GM19468 (cell line): ENCODE measurements at regions not wholly inside any gene's neighbourhood (a gene's known extent, or its start where the extent isn't known, plus 50 kb on each side); places are given as distances from the start of the nearest gene placed in this dataset.

Experiments
- ATAC-seq: cut with Tn5 transposase; IDR thresholded peaks from one replicate; pipeline ENCODE4 v1.9.1; 2021; ENCODE audit warnings: mild to moderate bottlenecking, moderate library complexity, moderate number of reproducible peaks; ENCODE audit not compliant: unreplicated experiment; ENCODE audit errors: extremely low read depth

DNA sequence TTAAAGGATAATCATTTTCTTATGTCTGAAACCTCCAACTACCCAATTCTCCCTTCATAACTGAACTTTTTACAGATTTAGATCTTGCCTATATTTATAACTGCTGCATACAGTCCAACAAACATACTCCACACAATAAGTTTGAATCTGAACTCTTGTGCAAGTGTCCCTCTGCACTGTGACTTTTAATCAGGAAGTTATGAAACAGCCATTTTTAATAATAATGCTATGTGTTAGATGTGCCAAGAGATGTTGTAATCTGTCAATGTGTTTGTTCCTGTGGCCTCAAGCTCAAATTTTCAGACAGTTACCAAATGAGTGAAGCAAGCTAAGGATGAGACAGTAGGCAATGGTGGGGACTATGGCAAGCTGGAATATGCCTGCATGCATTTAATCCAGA is 57.6 kb upstream of the MTAP start:
- ATAC-seq, result no peak

DNA sequence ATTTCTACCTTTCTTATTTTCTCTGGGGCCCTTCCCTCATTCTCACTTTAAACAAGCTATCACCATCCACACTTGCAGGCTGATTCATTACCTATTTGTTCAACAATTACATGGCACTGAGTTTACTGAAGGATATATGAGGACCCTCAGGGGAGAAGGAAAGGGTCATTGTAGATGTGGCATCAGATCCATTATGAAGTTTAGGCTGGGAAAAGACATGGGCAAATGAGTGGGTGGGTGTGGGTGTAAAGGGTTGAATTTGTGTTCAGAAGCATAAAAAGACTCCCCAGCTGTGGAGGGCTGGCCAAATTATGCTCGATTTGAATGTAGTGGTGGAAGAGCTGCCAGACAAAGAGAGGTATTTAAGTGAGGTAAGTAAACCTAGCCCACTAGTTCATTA is 55.9 kb upstream of the MTAP start:
- ATAC-seq, result no peak

DNA sequence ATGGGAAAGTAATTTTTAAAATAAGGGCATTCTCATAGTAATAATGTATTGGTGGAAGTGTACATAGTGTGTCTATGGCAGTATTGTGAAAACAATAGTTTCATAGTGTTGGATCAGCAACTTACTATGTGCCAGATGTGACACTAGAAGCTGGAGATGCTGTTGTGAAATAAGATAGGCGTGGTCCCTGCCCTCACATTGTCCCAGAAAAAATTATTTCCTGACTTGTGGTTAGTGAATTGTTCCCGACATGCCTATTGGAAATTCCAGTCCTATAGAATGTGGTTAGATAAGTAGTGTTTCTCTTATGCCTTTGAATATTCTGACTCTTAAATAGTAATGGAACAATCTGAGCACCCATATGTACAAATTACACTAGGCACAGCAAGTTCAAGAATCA is 55.3 kb upstream of the MTAP start:
- ATAC-seq, result no peak

DNA sequence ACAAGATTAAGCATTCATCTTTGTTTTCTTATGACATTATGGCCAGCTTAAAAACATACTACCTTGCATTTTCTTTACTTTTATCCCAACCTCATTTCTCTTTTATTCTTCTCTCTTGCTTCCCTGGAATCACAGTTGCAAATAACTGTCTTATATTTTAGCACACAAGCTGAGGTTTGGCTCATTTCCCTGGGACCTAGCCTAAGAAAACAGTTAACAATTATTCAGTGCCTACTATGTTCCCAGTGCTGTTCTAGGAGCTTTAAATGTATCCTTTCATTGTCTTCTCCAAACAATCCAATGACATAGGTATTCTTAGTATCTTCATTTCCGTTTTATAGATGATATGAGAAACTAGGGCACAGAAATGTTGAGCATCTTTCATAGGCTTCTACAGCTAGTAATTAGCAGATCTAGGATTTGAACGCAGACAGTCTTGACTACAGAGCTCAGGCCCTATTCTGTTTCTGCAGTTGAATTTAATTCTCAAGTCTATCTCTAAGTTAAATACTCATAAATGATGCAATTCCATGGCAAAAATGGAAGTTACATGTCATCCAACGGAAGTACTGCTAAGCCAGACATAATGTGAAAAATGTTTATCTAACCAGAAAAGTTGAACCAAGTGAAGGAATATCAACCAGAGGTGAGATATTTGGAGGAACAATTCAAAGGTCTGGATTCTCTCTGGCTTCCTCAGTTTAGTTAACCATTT is 52.3 kb upstream of the MTAP start:
- ATAC-seq, result no peak

DNA sequence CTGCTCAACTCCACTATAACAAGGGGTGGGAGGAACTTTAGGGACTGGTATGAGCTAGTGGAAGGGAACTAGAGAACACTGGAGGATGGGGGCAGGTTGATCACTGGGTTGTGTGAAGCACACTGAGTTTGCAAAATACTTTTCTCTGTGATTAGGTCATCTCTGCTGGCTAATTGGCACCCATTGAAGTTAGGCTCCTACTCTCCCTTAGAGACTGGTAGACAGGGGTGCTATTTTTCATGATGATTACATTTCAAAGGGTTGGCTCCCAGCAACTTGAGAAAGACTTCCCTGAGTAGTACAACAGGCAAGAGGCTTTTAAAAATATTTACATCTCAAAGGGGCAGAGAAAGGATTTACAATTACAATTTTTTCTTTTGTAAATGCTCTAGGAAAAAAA is 50.4 kb upstream of the MTAP start:
- no peak for ATAC-seq
